Endodermal cell (in vitro differentiated cells): ENCODE measurements at regions not wholly inside any gene's neighbourhood (a gene's known extent, or its start where the extent isn't known, plus 50 kb on each side); places are given as distances from the start of the nearest gene placed in this dataset.

Experiments
- DNase-seq: peaks from one replicate; pipeline ENCODE4 v3.0.0-alpha.2; 2017
- H3K27ac ChIP-seq: 2 replicates; pipeline ENCODE4 v1.5.1; 2013; ENCODE audit warnings: mild to moderate bottlenecking, low read depth, low read length, moderate library complexity
- H3K27me3 ChIP-seq: 2 replicates; pipeline ENCODE4 v1.6.1; 2013; ENCODE audit warnings: mild to moderate bottlenecking, low read length, moderate library complexity; ENCODE audit not compliant: insufficient read depth, control insufficient read depth, poor library complexity, severe bottlenecking
- H3K36me3 ChIP-seq: 2 replicates; pipeline ENCODE4 v1.7.0; 2013; ENCODE audit warnings: mild to moderate bottlenecking, low read length, moderate library complexity; ENCODE audit not compliant: control insufficient read depth, insufficient read depth
- H3K4me1 ChIP-seq: one replicate; pipeline ENCODE4 v1.7.0; 2013; ENCODE audit warnings: low read length; ENCODE audit not compliant: control insufficient read depth, insufficient read depth
- H3K4me3 ChIP-seq: 2 replicates; pipeline ENCODE4 v1.5.1; 2013; ENCODE audit warnings: mild to moderate bottlenecking, low read length, moderate library complexity
- H3K9ac ChIP-seq: 2 replicates; pipeline ENCODE4 v1.6.1; 2013; ENCODE audit warnings: mild to moderate bottlenecking, low read length, moderate library complexity; ENCODE audit not compliant: poor library complexity, severe bottlenecking; ENCODE audit errors: extremely low read depth
- H3K9me3 ChIP-seq: 2 replicates; pipeline ENCODE4 v1.6.1; 2013; ENCODE audit warnings: mild to moderate bottlenecking, low read length, moderate library complexity; ENCODE audit not compliant: control insufficient read depth
- H3K27ac Mint-ChIP-seq: 2 replicates; pipeline ENCODE4 v1.8.0; 2020; ENCODE audit warnings: mixed read lengths
- H3K27me3 Mint-ChIP-seq: 2 replicates; pipeline ENCODE4 v1.8.0; 2021; ENCODE audit warnings: mild to moderate bottlenecking, mixed read lengths; ENCODE audit not compliant: insufficient read depth
- H3K36me3 Mint-ChIP-seq: 2 replicates; pipeline ENCODE4 v1.8.0; 2020; ENCODE audit warnings: low read depth, mixed read lengths
- H3K4me1 Mint-ChIP-seq: 2 replicates; pipeline ENCODE4 v1.8.0; 2020; ENCODE audit warnings: mixed read lengths
- H3K4me3 Mint-ChIP-seq: 2 replicates; pipeline ENCODE4 v1.8.0; 2020; ENCODE audit warnings: mild to moderate bottlenecking, moderate library complexity, mixed read lengths
- H3K9me3 Mint-ChIP-seq: 2 replicates; pipeline ENCODE4 v1.8.0; 2020; ENCODE audit warnings: mild to moderate bottlenecking, mixed read lengths
- CTCF ChIP-seq: fragments of 200-600 bp; sonication (generic); conservative IDR thresholded peaks from 2 replicates; pipeline ENCODE4 v1.5.0; 2021; ENCODE audit warnings: antibody characterized with exemption, mild to moderate bottlenecking
- WGBS, 2 experiments: methylation state at CpG; one replicate each; pipeline versions ENCODE4 v1.1.5 to v1.1.7; 2013; ENCODE audit warnings: missing lambda C conversion rate in 2 of 2, mixed read lengths in 1 of 2; ENCODE audit not compliant: insufficient coverage in 1 of 2, insufficient read length in 1 of 2; 5-methylcytosine and 5-hydroxymethylcytosine counted together

GRCh38 chr5:89458332-89458656 is 575.3 kb upstream of the MEF2C start:
- Mint-ChIP-seq H3K4me3 (no peak overlapping the region), H3K27ac (no peak overlapping the region), H3K36me3 (no peaks in the 10 kb centered on the region), H3K27me3 (peaks cover 34% of the 10 kb centered on the region), H3K9me3 (no peaks in the 10 kb centered on the region), H3K4me1 (peaks cover 13% of the 10 kb centered on the region)
- Histone ChIP-seq H3K9me3 (no peaks in the 10 kb centered on the region), H3K27me3 (peaks cover 61% of the 10 kb centered on the region), H3K9ac (no peak overlapping the region), H3K4me3 (no peak overlapping the region), H3K27ac (no peak overlapping the region), H3K4me1 (peaks cover 9% of the 10 kb centered on the region), H3K36me3 (no peaks in the 10 kb centered on the region)
- TF ChIP-seq CTCF = no peak
- no peak for DNase-seq
- 93 to 100% methylated on average over 1 of the region's 1 CpG for WGBS, 2 experiments

GRCh38 chr5:89457411-89458331 is 574.7 kb upstream of the MEF2C start:
- Mint-ChIP-seq H3K4me3 (no peak overlapping the region), H3K4me1 (peaks cover 13% of the 10 kb centered on the region), H3K36me3 (no peaks in the 10 kb centered on the region), H3K9me3 (no peaks in the 10 kb centered on the region), H3K27me3 (peaks cover 34% of the 10 kb centered on the region), H3K27ac (no peak overlapping the region)
- Histone ChIP-seq H3K36me3 (no peaks in the 10 kb centered on the region), H3K9me3 (no peaks in the 10 kb centered on the region), H3K27ac (no peak overlapping the region), H3K27me3 (peaks cover 62% of the 10 kb centered on the region), H3K9ac (no peak overlapping the region), H3K4me3 (no peak overlapping the region), H3K4me1 (peaks cover 9% of the 10 kb centered on the region)
- DNase-seq = no peak
- TF ChIP-seq CTCF = no peak
- 92 to 93% methylated on average over 5 to 6 of the region's 6 CpGs for WGBS, 2 experiments

GRCh38 chr5:89452081-89452480 is 569.1 kb upstream of the MEF2C start:
- H3K36me3 Mint-ChIP-seq = no peaks in the 10 kb centered on the region
- Histone ChIP-seq H3K36me3 (no peaks in the 10 kb centered on the region), H3K9ac (no peak overlapping the region), H3K4me3 (no peak overlapping the region), H3K27ac (no peak overlapping the region), H3K27me3 (peaks cover 36% of the 10 kb centered on the region), H3K9me3 (no peaks in the 10 kb centered on the region), H3K4me1 (peaks cover 2% of the 10 kb centered on the region)
- H3K27me3 Mint-ChIP-seq = peaks cover 23% of the 10 kb centered on the region
- no peaks in the 10 kb centered on the region for H3K9me3 Mint-ChIP-seq
- H3K27ac Mint-ChIP-seq = no peak overlapping the region
- peaks cover 36% of the 10 kb centered on the region for H3K4me1 Mint-ChIP-seq
- WGBS, 2 experiments = 83 to 95% methylated on average over 3 to 4 of the region's 4 CpGs
- no peak for DNase-seq
- TF ChIP-seq CTCF = no peak
- H3K4me3 Mint-ChIP-seq = no peak overlapping the region
